Kidney epithelial cell (primary cell): ENCODE measurements at regions not wholly inside any gene's neighbourhood (a gene's known extent, or its start where the extent isn't known, plus 50 kb on each side); places are given as distances from the start of the nearest gene placed in this dataset.

Experiments used
- DNase-seq: peaks from one replicate; pipeline ENCODE4 v3.0.0-alpha.2; 2010; ENCODE audit warnings: low read depth
- H3K27me3 ChIP-seq: 2 replicates; pipeline ENCODE4 v1.6.0; 2011; ENCODE audit warnings: low read length; ENCODE audit not compliant: control insufficient read depth, insufficient read depth
- H3K36me3 ChIP-seq: 2 replicates; pipeline ENCODE4 v1.5.1; 2011; ENCODE audit warnings: low read length; ENCODE audit not compliant: control insufficient read depth, insufficient read depth
- H3K4me3 ChIP-seq: 2 replicates; pipeline ENCODE4 v1.5.1; 2011; ENCODE audit warnings: low read depth, mild to moderate bottlenecking, control low read depth, low read length
- TF ChIP-seq, protein P1 (sequence below): IDR thresholded peaks from 2 replicates; pipeline ENCODE4 v1.5.1; 2011; ENCODE audit warnings: mild to moderate bottlenecking, moderate library complexity, low read length, control low read depth, inconsistent platforms; ENCODE audit not compliant: insufficient read depth, poor library complexity, severe bottlenecking

- Histone ChIP-seq H3K4me3 (no peak overlapping the region), H3K36me3 (no peaks in the 10 kb centered on the region), H3K27me3 (no peaks in the 10 kb centered on the region)
- TF ChIP-seq, protein P1, sequence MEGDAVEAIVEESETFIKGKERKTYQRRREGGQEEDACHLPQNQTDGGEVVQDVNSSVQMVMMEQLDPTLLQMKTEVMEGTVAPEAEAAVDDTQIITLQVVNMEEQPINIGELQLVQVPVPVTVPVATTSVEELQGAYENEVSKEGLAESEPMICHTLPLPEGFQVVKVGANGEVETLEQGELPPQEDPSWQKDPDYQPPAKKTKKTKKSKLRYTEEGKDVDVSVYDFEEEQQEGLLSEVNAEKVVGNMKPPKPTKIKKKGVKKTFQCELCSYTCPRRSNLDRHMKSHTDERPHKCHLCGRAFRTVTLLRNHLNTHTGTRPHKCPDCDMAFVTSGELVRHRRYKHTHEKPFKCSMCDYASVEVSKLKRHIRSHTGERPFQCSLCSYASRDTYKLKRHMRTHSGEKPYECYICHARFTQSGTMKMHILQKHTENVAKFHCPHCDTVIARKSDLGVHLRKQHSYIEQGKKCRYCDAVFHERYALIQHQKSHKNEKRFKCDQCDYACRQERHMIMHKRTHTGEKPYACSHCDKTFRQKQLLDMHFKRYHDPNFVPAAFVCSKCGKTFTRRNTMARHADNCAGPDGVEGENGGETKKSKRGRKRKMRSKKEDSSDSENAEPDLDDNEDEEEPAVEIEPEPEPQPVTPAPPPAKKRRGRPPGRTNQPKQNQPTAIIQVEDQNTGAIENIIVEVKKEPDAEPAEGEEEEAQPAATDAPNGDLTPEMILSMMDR = no peak
- no peak for DNase-seq
Observed at GRCh38 chr5:12902611-12903010, 998.4 kb upstream of the CTNND2 start.

DNA sequence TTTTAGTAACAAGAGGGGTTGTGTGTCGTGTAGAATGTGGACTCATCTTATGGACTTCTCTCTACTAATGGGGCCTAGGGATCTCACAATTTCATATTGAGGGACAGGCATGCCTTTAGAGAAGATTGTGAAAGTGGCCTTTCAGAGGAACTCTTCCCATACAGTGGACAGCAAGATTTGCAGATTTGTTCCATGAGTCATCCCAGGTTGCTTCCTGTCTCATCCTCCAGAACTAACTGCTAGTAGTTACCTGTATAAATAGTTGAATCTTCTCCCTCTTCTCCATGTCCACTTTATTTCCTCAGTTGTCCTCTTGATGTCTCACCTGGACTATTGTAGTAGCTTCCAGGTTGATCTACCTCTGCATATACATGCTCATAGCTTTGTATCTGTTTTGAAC lies 997.5 kb upstream of the CTNND2 start:
- H3K27me3 ChIP-seq = no peaks in the 10 kb centered on the region
- TF ChIP-seq, protein P1 = no peak
- no peak overlapping the region for H3K4me3 ChIP-seq
- no peak for DNase-seq
- H3K36me3 ChIP-seq = no peaks in the 10 kb centered on the region

- no peak overlapping the region for H3K4me3 ChIP-seq
- no peaks in the 10 kb centered on the region for H3K36me3 ChIP-seq
- TF ChIP-seq, protein P1 = no peak
- DNase-seq = no peak
- H3K27me3 ChIP-seq = no peaks in the 10 kb centered on the region
Observed at GRCh38 chr5:12896086-12896485, 991.8 kb upstream of the CTNND2 start.

DNA sequence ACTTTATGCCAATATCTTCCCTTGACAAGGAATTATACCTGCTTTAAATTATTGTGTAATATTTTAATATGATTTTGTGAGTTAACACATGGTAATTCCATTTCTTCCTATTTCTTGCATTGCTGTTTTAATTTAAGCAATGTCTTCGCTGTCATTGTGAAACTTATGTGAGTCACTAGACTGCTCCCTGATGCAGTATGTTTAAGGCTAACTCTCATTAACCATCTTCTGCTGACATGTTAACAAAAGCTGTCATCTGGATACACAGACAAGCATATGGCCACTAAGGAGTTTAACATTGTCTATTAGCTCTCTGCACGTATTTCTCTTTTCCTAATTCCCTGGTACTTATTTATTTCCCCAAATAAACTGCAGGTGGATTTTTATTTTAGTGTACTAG lies 980.8 kb upstream of the CTNND2 start:
- DNase-seq = no peak
- no peaks in the 10 kb centered on the region for H3K36me3 ChIP-seq
- H3K27me3 ChIP-seq = no peaks in the 10 kb centered on the region
- TF ChIP-seq, protein P1 = no peak
- H3K4me3 ChIP-seq = no peak overlapping the region

DNA sequence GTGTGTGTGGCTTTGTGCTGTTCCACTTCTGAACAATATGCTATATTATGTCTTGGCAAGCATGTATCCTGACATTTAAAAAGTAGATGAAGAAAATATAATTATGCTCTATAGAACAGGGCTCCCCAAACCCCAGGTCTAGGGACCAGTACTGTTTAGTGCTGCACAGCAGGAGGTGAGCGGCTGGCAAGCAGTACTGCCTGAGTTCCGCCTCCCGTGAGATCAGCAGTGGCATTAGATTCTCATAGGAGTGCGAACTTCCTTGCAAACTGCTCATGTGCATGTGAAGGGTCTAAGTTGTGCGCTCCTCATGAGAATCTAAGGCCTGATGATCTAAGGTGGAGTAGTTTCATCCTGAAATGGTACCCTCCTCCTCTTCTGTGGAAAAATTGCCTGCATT lies 979.1 kb upstream of the CTNND2 start:
- TF ChIP-seq, protein P1 = no peak
- no peak for DNase-seq
- no peak overlapping the region for H3K4me3 ChIP-seq
- H3K27me3 ChIP-seq = no peaks in the 10 kb centered on the region
- H3K36me3 ChIP-seq = no peaks in the 10 kb centered on the region

- Histone ChIP-seq H3K36me3 (no peaks in the 10 kb centered on the region), H3K4me3 (no peak overlapping the region), H3K27me3 (no peaks in the 10 kb centered on the region)
- no peak for DNase-seq
- TF ChIP-seq, protein P1 = no peak
Observed at GRCh38 chr5:12876541-12877298, 972.5 kb upstream of the CTNND2 start.
